ENCODE measurements at regions not wholly inside any gene's neighbourhood (a gene's known extent, or its start where the extent isn't known, plus 50 kb on each side); places are given as distances from the start of the nearest gene placed in this dataset.

- TF ChIP-seq, protein P1, sequence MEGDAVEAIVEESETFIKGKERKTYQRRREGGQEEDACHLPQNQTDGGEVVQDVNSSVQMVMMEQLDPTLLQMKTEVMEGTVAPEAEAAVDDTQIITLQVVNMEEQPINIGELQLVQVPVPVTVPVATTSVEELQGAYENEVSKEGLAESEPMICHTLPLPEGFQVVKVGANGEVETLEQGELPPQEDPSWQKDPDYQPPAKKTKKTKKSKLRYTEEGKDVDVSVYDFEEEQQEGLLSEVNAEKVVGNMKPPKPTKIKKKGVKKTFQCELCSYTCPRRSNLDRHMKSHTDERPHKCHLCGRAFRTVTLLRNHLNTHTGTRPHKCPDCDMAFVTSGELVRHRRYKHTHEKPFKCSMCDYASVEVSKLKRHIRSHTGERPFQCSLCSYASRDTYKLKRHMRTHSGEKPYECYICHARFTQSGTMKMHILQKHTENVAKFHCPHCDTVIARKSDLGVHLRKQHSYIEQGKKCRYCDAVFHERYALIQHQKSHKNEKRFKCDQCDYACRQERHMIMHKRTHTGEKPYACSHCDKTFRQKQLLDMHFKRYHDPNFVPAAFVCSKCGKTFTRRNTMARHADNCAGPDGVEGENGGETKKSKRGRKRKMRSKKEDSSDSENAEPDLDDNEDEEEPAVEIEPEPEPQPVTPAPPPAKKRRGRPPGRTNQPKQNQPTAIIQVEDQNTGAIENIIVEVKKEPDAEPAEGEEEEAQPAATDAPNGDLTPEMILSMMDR (IDR thresholded peaks at IDR 0.05; ENCODE audit: low read depth, low read length, poor library complexity, severe bottlenecking): no peak
- no peak for TF ChIP-seq EZH2phosphoT487 (IDR thresholded peaks at IDR 0.05; ENCODE audit: borderline replicate concordance, low read length)
Observed at GRCh38 chrX:26848511-26848910, 614.6 kb downstream of the PPP4R3C start.
